Stimulated activated CD8-positive, alpha-beta memory T cell treated with anti-CD3 and anti-CD28 coated beads, Interleukin-4, amount 100 ng/mL, for 4 hours (primary cell): ENCODE measurements at regions not wholly inside any gene's neighbourhood (a gene's known extent, or its start where the extent isn't known, plus 50 kb on each side); places are given as distances from the start of the nearest gene placed in this dataset.

Experiments used
- DNase-seq, 2 donors: peaks; one replicate each; pipeline ENCODE4 v3.0.0-alpha.2; 2020; ENCODE audit warnings: low read depth in 2 of 2, low spot score in 1 of 2

GRCh38 chr9:20199111-20199510, 410.3 kb upstream of the SLC24A2 start:
- no peak for DNase-seq

GRCh38 chr9:20197976-20198685, 409.3 kb upstream of the SLC24A2 start:
- DNase-seq, result no peak

GRCh38 chr9:20191228-20191840, 402.5 kb upstream of the SLC24A2 start:
- DNase-seq, result no peak

- no peak for DNase-seq
Observed at GRCh38 chr9:20189871-20190270, 401.0 kb upstream of the SLC24A2 start.

- no peak for DNase-seq
Observed at GRCh38 chr9:20188616-20189369, 400.0 kb upstream of the SLC24A2 start.

- DNase-seq, result no peak
Observed at GRCh38 chr9:20187318-20187717, 398.5 kb upstream of the SLC24A2 start.

- DNase-seq, result no peak
Observed at GRCh38 chr9:20186823-20187222, 398.0 kb upstream of the SLC24A2 start.

GRCh38 chr9:20186231-20186630, 397.4 kb upstream of the SLC24A2 start:
- no peak for DNase-seq

- no peak for DNase-seq
Observed at GRCh38 chr9:20184541-20184940, 395.7 kb upstream of the SLC24A2 start.

GRCh38 chr9:20178679-20179078, 389.8 kb upstream of the SLC24A2 start:
- no peak for DNase-seq

- no peak for DNase-seq
Observed at GRCh38 chr9:20178197-20178596, 389.4 kb upstream of the SLC24A2 start.

GRCh38 chr9:20170122-20170521, 381.3 kb upstream of the SLC24A2 start:
- DNase-seq, result no peak

- no peak for DNase-seq
Observed at GRCh38 chr9:20152151-20152725, 363.4 kb upstream of the SLC24A2 start.

GRCh38 chr9:20148416-20148815, 359.6 kb upstream of the SLC24A2 start:
- no peak for DNase-seq

GRCh38 chr9:20144197-20144596, 355.4 kb upstream of the SLC24A2 start:
- DNase-seq, result no peak

GRCh38 chr9:20139763-20140290, 351.0 kb upstream of the SLC24A2 start:
- no peak for DNase-seq

GRCh38 chr9:20138841-20139240, 350.0 kb upstream of the SLC24A2 start:
- DNase-seq, result no peak

- no peak for DNase-seq
Observed at GRCh38 chr9:20138116-20138515, 349.3 kb upstream of the SLC24A2 start.

- no peak for DNase-seq
Observed at GRCh38 chr9:20137425-20137824, 348.6 kb upstream of the SLC24A2 start.

GRCh38 chr9:20135119-20135697, 346.4 kb upstream of the SLC24A2 start:
- DNase-seq, result no peak

GRCh38 chr9:20125727-20126126, 336.9 kb upstream of the SLC24A2 start:
- no peak for DNase-seq
